NCI-H510A treated with DMSO at 0.1 percent for 48 hours (cell line): ENCODE measurements at regions not wholly inside any gene's neighbourhood (a gene's known extent, or its start where the extent isn't known, plus 50 kb on each side); places are given as distances from the start of the nearest gene placed in this dataset.
"Not testable (repeated sequence)": the region's sequence is repeated elsewhere in the genome, so short reads cannot be mapped to it uniquely, and the experiment has no call there.

Source experiments
- DNase-seq: peaks from one replicate; lab custom pipeline; 2025; lab: John Stamatoyannopoulos, UW

DNA sequence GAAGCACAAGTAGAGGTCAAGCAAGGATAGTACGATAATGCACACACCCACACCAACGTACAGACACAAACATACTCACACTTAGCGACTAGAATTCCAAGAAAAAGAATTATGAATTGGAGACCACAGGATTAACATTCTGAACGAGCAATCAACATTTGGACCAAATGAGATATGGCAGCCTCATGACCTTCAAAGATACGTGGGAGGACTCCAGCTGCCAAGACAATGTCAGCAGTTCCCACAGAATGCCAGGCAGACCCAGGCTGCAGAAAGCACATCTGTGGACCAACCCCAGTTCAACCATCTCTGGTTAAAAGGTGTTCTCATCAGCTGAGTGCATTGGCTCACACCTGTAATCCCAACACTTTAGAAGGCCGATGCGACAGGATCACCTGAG, 187.6 kb upstream of the GRAMD2B start:
- DNase-seq: no peak

DNA sequence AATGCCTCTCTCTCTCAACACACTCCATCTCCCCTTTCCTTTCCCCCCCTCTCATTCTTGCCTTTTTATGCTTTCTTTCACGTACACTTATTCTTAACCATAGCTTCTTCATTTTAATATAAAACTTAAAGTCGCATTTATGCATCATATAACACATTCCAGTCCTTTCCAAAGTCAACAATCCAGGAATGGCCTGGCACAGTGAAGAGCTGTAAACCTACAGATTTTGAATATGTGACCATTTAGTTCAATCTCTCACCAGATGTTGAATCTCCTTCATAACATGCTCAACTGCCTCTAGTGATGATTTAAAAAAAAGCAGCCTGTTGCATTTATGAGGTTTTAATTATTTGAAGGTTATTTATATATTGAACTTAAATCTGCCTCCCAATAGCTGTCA, 186.2 kb upstream of the GRAMD2B start:
- no peak for DNase-seq

DNA sequence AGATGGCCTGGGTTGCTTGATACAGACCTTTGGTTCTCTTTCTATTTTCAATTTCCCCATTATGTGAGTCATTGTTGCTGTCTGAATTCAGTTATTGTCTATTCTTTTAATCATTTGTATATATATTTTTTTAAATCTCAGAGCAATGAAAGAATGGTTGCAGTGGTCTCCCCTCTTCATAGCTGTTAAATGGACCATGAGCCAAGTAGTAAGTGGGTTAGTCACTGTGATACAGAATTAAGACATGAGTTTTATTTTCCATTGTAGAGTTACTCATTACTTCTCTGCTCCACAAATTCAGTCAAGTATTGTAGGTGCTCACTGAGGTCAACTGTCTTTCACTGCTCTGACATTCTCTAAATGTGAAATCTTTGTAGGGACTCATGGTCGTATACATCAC, 174.6 kb upstream of the GRAMD2B start:
- DNase-seq: no peak

DNA sequence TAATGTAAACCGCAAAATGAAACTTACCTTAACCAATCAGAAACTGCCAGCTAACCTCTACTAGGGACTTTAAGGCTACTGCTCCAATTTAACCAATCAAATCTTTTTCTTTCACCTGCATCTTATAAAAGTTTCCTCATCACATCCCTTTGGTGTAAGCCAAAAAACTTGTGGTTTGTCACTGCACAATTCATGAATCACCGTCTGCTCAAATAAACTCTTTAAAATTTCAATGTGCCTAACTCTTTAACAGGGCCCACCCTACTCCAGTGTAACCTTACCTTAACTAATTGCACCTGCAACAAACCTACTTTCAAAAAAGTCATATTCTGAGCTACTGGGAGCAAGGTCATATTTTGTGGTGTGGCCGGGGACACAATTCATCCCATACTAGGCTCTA, 172.2 kb upstream of the GRAMD2B start:
- no peak for DNase-seq

DNA sequence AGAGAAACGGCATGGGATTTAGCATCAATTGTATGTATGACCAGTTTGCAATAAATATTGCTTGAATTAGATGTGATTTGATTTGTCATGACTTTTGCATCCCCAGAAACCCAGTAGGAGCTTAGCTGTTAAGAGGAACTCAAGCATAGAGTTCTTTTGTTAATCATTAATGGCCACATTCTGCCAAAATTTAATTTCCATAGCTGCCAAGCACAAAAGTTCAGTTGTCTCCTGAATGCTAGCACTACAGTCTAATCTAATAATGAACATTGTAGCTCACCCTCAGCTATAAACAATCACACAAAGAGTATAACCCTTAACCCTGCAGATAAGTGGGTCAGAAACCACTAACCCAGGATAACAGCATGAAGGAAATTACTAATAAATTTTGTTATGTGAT, 169.8 kb upstream of the GRAMD2B start:
- no peak for DNase-seq

DNA sequence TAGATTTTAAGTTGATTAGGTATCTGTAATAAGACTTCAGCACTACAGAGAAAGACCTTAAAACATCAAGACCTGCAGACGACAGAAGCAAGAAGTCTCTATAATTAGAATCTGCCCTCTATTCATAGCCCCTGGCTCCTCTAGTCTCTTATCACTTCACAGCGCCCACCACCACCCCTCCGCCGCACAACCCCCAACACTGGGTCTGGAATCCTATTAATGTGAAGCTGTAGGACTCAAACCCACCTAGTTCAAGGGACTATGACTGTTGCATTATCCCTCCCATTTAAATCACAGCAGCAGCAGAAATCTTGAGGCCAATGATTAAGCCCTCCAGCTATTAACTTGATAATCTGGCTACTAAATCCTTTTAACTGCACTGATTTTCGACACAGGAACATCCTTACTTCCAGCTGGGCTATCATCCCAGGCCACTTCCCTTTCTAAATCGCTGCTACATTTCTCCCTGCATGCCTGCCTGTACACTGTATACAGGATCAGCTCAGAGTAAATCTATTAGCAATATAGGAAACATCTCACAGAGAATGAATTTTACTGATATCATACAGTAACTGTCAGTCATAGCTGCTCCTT, 159.5 kb upstream of the GRAMD2B start:
- no peak for DNase-seq

DNA sequence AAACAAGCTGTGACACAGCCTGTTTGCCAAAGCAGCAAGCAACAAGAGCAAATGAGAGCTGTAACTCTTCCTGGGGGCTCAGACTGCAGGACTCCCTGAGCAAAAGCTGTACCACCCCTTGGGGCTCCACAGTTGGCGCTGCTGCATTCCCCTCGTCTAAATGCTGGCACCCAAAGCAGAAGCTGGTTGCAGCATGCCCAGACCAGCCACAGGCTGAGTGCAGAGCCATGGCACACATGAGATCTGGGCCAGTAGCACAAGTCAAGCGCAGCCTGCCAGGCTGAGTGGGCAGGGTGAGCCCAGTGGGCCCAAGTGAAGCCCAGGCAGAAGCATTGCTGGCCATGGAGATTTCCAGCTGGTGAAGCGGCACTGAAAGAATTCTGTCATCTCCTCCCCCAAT, 157.3 kb upstream of the GRAMD2B start:
- no peak for DNase-seq

DNA sequence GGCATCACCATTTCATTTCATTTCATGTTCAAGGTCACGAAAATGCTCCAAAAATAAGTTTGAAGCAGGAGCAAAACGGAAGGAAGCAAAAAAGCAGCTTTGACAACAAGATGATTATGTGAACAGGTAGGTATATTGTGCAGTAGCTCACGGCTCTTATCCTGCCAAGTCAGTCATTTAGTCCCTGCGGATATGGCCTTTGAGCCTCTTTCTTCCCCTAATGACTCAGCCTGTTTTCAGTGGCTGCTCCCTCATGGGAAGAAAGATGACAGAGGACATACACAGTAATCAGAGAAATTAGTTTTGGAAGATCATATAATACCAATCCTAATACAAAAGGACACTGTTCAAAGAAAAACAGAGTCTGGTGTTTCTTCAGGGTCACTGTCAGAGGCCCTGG, 155.8 kb upstream of the GRAMD2B start:
- no peak for DNase-seq

DNA sequence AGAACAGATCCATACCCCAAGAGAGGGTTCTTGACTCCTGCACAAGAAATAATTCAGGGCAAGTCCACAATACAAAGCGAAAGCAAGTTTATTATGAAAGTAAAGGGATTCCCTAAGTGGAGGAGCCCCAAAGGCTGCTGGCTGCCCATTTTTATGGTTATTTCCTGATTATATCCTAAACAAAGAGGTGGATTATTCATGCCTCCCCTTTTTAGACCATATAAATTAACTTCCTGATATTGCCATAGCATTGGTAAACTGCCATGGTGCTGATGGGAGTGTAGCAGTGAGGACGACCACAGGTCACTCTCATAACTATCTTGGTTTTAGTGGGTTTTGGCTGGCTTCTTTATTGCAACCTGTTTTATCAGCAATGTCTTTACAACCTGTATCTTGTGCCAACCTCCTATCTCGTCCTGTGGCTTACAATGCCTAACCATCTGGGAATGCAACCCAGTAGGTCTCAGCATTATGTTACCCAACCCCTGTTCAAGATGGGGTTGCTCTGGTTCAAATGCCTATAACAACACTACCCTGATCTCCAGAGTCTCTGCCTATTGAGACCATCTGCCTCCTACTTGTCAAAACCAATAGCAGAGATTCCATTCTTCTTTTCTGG, 154.4 kb upstream of the GRAMD2B start:
- DNase-seq: no peak

DNA sequence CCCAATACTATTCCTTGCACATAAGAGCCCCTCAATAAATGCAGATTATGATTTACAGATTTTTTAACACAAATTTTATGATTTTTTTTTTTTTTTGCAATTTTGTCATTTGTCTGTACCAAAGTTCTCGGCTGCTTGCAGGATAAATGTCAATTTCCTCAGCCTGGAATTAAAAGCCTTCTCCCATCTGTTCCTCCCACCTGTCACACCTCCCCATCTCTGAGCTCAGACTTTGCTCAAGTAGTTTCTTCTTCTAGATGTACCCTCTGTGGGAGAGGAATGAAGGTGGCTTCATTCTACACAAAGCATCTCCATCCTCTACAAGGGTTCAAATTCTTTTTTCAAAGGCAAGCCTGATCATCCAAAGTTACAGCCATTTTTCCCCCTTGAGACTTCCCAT, 153.7 kb upstream of the GRAMD2B start:
- DNase-seq: no peak

DNA sequence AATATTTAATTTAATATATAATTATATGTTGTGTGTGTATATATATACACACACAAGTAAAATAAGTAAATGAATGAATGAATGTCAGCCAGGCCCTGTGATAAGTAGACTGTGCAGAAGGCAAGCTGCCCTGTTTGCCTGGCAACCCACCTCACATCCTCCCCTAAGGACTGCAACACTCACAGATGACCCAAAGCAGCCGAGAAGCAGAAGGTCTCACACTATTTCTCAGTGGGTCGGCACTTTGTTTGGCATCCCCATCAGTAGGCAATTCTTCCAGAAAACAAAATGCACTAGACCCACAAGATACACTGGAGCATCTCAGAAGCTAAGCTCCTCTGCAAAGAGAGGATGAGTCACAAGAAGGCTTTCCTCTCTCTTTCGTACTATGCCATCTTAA, 152.1 kb upstream of the GRAMD2B start:
- DNase-seq: no peak

DNA sequence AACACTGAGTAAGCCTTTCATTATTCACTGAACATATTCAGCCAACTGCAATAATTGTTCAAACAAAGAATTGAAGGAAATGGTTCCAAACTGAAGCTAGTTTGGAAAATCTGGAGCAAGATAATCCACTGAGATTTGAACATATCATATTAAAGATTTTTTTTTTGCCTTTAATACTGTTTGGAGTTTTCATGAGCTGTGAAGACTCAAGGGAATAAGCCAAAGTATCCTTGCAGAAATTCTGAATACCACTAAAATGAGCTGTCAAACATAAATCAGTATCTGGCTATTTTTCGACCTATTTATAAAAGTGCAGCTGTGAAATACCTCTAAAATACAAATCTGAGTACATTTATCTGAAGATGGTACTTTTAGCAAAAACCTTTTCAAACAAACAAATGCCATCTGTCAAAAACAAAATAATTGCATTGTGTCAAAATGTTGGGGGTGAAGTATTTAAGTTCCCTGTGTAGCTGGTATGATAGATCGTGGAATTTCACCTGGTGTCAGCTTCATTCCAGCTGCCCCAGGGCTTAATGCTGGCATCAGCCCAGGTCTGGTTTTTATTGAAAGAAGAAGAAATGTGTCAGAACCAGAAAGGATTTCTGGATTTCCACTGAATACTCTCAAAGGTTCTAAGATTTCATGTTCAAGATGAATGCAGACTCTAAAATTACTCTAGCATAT, 149.0 kb upstream of the GRAMD2B start:
- DNase-seq: no peak

DNA sequence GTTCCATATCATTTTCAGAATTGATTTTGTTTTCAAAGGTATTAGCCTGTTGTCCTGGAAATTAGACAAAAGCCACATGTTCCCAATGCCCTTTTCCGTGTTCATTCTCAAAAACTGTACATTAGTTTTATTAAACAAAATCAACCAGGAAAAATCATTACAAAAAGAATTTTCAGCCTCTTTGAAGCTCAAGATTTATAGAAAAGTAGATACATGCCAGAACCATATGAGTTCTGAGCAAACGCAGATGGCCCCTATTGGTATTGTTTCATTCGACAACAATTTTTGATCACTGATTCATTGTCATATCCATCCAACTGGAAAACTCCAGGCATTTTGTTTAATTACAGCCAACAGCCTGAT, 148.5 kb upstream of the GRAMD2B start:
- DNase-seq: no peak

DNA sequence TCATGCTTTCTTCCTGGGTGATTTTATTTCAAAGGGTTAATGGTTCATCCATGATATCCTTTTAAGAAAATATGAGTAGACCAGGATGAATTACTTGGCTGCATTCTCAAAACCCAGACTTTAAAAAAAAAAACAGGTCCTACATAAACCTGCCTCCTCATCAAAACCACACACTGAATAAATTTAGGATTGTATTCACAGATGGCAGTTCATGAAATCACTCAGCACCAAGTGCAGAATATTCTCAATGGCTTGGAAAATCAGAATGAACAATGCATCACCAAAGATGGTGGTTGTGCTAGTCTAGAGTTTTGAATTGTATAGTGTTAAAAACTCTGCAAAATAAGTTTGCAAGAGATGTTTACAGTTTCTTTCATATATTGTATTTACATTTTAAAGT, 145.4 kb upstream of the GRAMD2B start:
- DNase-seq: no peak

DNA sequence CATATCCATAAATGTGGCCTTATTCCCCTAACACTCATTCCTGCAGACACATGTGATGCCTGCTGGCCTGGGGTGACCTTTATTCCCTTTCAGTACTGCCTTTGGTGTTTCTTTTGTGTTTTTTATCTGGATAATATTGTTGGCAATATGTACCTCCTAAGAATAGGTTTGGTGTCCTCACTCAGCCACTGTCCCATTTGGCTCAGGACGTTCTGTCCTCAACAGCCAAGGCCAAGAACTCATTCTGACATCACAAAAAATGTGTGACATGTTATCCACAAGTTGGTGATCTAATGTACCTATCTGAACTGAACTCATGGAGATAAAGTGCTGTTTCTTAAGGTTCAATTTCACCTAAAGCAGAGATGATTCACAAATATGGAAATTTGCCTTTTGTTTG, 142.9 kb upstream of the GRAMD2B start:
- DNase-seq: no peak

DNA sequence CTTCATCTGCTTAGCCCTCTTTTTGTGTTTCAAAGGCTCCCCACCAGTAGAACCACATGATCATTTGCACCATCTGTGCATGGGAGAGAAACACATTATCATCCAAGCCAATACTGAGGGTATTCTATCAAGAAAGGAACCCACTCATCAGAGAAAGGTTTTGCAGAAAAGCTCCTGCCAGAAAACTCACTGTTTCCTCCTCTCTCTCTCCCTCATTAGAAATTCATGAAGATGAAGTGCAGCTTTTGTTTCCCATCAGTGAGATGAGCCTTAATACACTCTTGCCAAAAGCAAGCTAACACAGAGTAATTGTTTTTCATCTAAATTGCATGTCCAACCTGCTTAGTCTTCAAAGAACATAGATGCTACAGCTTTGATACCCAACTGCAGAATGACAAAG, 142.4 kb upstream of the GRAMD2B start:
- no peak for DNase-seq

DNA sequence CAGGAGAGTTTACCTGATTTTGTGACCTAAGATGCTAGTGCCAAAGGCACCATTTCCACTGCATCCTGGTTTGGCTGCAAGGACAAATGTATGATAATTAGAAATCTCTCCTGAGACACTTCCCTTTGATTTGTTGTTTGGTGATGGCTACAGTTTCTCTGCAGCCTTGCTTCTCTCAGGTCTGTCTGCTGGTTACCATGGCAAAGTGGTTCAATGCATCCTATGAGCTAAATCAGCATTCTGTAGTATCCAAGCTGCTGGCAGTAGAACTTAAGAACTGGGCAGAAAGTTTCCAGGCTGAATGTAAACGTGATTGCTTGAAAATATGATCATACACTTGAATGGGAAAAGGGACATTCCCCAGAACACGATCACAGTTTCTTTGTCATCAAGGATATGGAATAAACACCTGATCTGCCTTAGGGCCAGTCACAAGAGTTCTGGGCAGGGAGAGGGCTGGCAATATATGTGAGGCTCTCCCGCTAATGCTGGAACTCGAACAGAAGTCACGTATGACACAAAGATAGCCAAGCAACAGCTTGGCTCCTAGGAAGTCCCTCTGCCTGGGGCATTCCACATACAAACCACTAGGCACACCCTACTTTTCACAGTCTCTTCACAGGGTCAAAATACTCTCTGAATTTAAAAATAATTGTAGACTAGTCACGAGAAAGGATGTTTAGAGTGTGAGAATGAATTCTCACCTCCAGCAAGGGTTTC, 138.1 kb upstream of the GRAMD2B start:
- no peak for DNase-seq

DNA sequence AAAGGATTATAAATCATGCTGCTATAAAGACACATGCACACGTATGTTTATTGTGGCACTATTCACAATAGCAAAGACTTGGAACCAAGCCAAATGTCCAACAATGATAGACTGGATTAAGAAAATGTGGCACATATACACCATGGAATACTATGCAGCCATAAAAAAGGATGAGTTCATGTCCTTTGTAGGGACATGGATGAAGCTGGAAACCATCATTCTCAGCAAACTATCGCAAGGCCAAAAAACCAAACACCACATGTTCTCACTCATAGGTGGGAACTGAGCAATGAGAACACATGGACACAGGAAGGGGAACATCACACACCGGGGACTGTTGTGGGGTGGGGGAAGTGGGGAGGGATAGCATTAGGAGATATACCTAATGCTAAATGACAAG, 127.1 kb upstream of the GRAMD2B start:
- not testable (repeated sequence) for DNase-seq

DNA sequence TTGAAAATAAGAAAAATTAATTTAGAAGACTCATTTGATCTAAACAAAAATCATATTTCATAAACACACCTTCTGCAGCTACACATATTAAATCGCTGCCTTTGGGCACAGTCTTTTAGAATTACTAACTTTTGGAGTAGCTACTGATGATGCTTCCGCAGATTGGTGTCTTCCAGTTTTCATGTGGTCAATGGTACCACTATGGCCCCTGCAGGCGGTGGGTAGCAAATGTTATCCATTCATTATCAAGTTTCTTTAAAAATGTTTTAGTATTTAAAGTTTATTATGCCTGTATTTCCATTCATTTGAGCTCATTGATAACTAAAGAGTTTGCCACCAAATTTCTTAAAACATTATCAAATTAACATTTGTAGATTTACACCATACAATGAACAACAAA, 122.9 kb upstream of the GRAMD2B start:
- DNase-seq: no peak

DNA sequence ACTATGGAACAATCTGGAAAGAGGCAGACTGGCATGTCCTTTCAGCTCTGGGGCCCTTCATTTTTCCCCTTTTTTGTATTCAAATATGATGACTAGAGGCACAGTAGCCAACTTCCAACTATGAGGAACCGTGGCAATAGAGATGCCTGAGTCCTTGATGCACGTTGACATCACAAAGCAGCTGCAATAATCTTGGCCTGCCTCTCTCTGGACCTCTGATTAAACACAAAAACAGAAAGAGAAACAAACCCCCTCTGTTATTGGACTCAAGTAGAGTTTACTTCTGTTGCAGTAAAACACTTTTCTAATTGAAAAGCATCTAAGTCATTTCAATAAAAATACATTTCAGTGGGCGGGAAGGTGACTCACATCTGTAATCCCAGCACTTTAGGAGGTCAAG, 122.2 kb upstream of the GRAMD2B start:
- DNase-seq: no peak

DNA sequence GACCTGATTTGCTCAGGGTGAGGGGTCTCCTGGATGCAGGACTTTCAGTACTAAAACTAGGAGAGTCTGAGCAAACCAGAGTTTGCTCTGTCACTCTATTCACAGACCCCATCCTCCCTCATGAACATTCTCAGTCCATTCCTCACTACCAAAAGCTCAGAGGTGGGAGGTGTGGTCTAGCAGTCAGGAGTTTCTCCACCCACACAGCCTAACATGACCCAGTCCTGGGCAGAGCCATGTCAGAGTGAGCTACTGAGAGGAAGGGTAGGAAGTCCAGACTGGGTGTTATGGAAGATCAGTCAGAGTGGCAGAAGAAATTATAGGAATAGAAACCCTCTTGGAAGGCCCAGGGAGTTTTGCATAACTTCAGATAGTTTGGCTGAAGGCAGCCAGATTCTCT, 113.3 kb upstream of the GRAMD2B start:
- DNase-seq: no peak

DNA sequence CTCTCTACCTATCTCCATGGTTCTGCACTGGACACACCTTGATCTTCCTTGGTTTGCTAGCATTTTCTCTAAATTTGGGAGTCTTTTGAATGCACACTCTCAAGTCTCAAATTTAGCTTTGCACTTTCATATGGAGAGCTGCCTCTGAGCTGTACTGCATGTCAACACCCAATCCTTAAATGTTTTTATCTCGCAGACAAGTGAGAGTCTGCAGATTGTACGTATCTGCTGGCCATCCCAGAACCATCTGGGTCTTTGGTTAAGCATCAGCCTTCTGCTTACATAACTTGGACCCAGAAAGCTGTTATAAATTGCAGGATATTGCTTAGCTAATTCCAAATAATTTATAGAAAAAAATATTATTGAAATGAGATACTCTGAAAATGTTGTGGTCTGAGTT, 111.4 kb upstream of the GRAMD2B start:
- no peak for DNase-seq

DNA sequence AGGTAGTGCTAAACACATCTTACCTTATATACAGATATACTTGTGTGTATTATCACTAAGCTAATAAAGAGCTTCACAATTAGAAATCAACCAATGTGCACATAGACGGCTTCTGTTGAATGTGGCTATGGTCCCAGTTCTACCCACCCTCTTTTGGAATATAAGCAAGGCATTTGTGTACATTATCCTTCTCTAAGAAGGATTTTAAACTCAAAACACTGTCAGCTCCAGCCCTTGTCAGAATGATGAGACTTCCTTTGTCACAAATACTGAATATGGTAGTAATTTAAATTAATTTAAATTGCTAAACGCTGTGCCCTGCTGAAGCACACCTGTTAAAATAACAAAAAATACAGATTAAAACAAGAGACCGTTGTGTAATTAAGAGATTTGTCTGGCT, 107.9 kb upstream of the GRAMD2B start:
- DNase-seq: no peak
